NCI-H187 treated with DMSO at 0.1 percent for 48 hours (cell line): ENCODE measurements at regions not wholly inside any gene's neighbourhood (a gene's known extent, or its start where the extent isn't known, plus 50 kb on each side); places are given as distances from the start of the nearest gene placed in this dataset.
A peak's percentile ranks its signal among the peaks of the same experiment; 100 is the strongest.

Experiments used
- DNase-seq: peaks from one replicate; lab custom pipeline; 2025; lab: John Stamatoyannopoulos, UW

GRCh38 chr4:129167640-129168260 is 71.8 kb downstream of the C4orf33 start:
- no peak for DNase-seq

GRCh38 chr4:129172181-129172580 is 76.2 kb downstream of the C4orf33 start:
- DNase-seq, result no peak

GRCh38 chr4:129176864-129177263 is 80.9 kb downstream of the C4orf33 start:
- DNase-seq, result no peak

GRCh38 chr4:129179276-129179675 is 83.3 kb downstream of the C4orf33 start:
- DNase-seq, result no peak

GRCh38 chr4:129189630-129190029 is 93.7 kb downstream of the C4orf33 start:
- no peak for DNase-seq

- no peak for DNase-seq
Observed at GRCh38 chr4:129193357-129194100, 97.6 kb downstream of the C4orf33 start.

DNA sequence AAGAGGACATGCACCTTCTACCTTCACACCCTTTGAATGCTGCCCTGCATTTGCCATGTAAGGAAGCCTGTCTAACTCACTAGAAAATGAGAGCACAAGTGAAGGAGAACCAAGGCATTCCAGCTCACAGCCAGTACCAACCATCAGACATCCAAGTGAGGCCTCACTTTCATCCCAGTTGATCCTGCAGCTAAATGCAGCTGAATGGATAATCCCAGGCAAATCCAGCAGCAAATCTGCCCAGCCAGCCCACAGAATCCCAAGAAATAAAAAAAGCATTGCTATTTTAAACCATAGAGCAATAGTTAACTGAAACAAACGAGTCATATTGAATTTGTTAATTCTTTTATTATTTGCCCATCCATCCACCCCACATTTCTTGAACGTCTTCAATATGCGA is 112.5 kb downstream of the C4orf33 start:
- no peak for DNase-seq

DNA sequence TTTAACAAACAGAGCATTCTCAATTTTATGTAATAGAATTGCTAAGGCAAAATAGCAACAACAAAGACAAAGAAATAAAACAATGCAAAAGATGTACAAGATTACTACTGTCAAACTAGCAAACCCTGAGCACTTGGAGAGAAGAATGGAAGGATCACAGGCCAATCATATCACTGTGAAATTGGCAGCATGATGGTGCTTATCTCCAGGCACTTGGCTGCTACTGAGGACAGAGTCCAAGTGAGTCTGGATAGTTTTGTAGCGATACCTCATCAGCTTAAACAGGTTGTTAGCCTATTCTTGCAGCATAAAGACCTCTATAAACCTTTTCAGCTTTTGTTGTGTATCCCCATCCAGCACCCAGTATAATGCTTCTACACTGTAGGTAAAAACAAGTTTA is 117.7 kb downstream of the C4orf33 start:
- DNase-seq, result no peak

DNA sequence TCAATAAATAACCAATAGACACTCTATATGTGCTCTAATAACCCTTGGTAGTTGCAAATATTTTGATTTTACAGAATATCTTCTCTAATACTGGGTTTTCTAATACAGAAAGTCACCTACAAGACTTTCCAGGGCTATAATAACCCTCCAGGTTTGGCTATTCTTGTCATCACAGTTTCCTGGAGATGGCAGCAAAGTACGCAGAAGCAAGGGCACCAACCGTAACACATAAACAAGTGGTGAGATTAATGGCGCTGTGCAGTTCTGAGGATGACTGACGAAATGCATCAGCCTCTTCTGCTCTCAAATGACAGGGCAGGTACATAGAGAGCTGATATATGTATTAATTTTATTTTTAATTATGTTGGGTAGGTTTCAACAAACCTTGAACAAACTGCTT is 122.4 kb downstream of the C4orf33 start:
- no peak for DNase-seq

DNA sequence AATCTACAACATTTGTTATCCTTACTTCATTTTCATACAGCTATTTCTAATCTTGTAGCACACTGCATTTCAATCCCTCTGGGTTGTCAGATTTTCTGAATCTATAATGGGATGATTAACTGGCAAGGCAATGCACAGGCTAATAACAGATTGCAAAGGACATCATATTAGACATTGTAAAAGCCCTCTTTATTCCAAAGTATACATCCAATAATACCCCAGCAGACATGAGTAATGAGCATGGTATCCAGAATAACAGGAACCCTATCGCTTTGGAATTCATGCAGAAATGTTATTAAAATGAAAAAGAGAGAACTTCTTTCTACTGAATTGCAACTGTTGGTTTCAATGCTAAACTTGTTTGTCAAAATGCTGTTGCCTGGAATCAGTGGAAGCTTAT is 122.9 kb downstream of the C4orf33 start:
- DNase-seq, result no peak

DNA sequence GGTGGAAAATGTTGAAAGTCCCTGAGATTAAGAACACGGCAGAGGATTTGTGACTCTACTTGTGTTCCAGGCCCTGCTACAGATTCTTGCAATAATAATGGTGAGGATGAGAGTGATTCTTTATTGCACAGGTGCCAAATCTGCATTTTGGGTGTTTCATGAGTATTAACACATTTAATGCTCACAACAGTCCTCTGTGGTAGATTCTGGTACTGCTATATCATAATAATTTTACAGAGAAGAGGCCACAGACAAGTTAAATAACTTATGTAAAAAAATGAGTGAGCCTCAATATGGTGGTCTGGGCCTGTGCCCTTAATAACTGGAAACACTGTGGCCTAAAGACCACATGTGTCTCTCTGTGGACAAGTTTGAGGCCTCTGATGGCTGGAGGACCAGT is 124.3 kb downstream of the C4orf33 start:
- DNase-seq, result no peak

DNA sequence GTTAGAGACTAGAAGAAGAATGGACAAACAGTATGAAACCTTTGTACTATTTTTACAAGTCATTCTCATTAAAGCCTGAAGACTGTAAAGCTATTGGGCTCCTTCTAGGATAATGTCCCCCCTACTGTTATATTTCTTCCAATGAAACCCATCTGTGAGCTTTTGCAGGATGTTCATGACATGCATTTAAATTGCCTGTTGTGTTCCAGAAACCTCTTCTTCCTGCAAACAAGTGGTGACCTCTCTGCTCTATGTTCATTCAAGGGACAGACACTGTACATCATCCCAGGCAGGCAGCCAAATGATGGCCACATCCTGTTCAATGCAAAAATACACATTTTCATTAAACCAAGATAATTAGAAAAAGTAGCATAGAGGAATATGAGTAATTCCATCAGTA is 128.0 kb downstream of the C4orf33 start:
- DNase-seq, result no peak

DNA sequence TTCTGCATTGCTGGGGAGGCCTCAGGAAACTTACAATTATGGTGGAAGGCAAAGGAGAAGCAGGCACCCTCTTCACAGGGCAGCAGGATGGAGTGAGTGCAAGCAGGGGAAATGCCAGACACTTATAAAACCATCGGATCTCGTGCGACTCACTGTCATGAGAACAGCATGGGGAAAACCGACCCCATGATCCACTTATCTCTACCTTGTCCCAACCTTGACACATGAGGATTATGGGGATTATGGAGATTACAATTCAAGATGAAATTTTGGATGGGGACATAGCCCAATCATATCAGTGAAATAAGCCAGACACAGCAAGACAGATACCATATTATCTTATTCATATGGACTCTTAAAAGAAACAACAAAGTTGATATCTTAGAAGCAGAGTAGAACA is 134.9 kb downstream of the C4orf33 start:
- DNase-seq, result no peak

DNA sequence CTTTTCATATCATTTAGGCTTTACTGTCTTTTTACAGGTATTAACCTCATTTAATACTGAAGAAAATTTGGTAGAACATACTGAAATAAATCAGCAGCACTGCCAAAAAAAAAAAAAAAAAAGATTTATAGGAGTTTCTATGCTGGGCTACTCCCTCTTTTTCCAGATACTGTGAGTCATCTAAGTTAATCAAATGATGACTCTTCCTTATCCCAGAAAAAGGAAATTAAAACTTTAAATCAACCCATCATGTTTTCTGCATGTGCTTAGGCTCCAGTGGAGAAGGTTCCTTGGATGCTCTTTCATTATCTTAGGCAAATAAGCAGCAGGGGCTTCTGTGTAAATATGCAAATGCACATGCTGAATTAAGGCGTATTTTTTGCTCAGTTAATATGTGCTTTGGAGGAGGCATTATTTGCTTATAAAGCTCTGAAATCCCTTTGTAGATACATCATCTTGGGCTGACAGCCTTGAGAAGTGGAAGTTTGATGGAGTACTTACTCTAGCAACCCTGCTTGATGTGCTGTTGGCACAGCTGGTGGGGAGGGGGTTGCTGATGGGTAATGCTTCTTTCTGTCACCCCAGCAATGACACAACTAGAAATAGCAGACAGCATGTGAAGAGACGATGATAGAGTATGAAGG is 136.1 kb downstream of the C4orf33 start:
- no peak for DNase-seq

GRCh38 chr4:129232589-129233337 is 136.8 kb downstream of the C4orf33 start:
- DNase-seq, result no peak

DNA sequence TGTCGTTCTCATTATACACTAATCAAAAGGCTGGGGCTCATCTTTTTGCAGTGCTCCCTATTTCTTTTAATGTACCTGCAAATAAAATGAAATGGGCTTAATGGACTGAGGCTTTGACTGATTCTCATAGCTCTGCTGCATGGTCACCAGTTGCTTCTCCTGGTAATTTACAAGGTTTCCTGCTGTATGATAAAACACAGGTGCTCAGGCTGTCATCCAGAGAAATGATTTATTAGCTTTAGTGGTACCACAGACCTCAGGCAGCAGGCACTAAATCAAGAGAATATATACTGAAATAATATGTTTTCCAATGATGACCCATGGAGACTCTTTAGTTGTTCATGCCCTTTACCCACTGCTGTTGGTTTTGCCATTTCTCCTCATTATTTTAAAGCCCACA is 137.7 kb downstream of the C4orf33 start:
- DNase-seq, result peak; percentile 12

DNA sequence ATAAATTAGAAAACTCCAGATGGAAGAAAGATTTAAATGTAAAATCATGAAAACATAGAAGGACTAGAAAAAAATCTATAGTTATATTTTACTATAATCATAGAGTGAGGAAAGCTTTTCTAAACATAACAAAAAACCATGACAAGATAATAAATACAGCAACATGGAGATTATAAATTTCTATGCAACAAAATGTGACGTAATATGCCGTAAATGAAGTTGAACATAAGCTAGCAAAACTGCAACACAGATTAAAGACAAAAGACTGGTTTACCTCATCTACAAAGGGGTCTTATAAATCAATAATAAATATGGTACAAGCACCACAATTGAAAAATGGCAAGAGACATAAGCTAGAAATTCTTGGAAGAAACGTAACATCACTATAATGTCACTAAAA is 140.4 kb downstream of the C4orf33 start:
- no peak for DNase-seq

- no peak for DNase-seq
Observed at GRCh38 chr4:129239088-129239487, 143.1 kb downstream of the C4orf33 start.

DNA sequence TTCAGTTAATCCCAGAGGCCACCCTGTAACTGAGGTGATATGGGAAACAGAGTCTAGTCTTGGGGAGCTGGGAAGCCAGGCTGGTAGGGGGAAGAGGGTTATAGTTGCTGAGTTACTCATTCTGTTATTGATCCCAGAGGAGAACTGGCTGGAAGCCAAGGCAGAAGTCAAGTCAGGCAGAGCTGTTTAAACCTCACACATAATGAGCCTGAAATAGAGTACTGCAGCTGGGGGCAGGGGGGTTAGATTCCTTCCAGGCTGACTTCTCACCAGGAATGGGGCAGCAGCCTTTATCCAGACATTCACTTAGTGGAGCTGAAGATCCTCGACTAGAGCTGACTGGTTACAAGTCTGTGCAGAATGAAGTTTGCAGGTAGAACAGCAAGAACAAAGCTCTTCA is 144.9 kb downstream of the C4orf33 start:
- DNase-seq, result no peak

DNA sequence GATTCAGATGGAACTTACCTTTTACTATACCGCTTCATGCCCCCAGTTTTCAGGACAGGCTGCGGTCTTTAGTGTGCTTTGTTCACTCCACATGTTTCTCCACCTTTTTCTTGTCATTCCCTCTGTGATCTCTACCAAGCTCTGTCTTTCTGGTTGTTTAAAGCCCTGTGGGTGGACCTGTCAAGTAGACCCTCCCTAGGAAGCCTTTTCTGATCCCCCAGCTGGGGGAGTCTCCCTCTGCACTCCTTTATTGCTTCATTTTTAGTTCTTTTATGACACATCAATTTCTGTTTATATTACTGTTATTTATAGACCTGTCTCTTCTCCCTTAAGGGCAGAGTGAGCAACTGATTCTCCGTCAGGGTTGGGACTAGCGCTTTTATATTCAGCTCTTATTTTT is 150.2 kb downstream of the C4orf33 start:
- no peak for DNase-seq

- peak; percentile 80 for DNase-seq
Observed at GRCh38 chr4:129246910-129247461, 151.0 kb downstream of the C4orf33 start.

DNA sequence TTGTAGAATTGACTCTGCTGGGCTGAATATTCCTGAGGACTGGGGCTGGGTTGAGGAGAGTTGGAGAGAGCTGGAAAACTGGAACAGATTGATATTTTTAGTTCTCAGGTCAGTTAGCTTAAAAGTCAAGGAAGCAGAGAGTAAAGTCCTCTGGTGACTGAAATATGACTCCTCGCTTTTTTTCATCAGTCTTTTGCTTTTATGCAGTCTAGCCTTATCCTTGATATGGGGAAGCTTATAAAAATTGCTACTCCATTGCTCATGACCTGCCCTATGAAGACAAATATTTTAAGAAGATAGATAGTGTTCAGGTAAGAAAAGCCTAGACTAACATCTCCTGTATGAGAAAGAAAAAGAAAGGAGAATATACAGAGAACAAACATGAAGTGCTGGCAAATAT is 152.7 kb downstream of the C4orf33 start:
- DNase-seq, result no peak
